ENCODE measurements at regions not wholly inside any gene's neighbourhood (a gene's known extent, or its start where the extent isn't known, plus 50 kb on each side); places are given as distances from the start of the nearest gene placed in this dataset.

DNA sequence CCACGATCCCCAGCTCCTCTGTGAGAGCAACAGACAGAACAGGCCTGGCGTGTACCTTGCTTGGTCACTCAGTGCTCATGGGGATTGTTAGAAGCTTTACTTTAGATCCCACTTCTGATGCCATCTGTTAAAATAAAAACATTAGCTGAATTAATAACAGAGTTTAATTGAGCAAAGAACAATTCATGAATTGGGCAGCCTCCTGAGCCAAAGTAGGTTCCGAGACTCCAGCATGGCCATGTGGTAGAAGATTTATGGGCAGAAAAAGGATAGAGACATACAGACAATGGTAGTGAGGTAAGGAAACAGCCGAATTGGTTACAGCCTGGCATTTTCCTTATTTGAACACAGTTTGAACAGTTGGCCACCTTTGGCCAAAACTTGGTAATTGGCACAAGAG lies 223.9 kb upstream of the TRPC4 start:
- Mint-ChIP-seq H3K27ac (no peak overlapping the region), H3K9me3 (ENCODE audit: insufficient read depth) (no peaks in the 10 kb centered on the region), H3K27me3 (no peaks in the 10 kb centered on the region), H3K4me1 (no peaks in the 10 kb centered on the region), H3K4me3 (no peak overlapping the region)
- Histone ChIP-seq H3K4me3 (ENCODE audit: control extremely low read depth in 1 of 5, extremely low read depth in 1 of 5, insufficient read depth in 1 of 5, low read depth in 2 of 5, low read length in 4 of 5) (no peak overlapping the region), H3K4me2 (replicated peaks; ENCODE audit: low read depth, low read length, poor library complexity, severe bottlenecking) (no peak overlapping the region), H3K9ac (ENCODE audit: low read length) (no peak overlapping the region), H4K20me1 (ENCODE audit: control insufficient read depth, insufficient read depth, low read length, poor library complexity, severe bottlenecking) (no peaks in the 10 kb centered on the region), H3K27me3 (replicated peaks in 1 of 4; ENCODE audit: control extremely low read depth in 1 of 4, control insufficient read depth in 3 of 4, insufficient read depth in 4 of 4, low read length in 3 of 4) (no peaks in the 10 kb centered on the region), H3K36me3 (replicated peaks in 1 of 2; ENCODE audit: control extremely low read depth in 1 of 2, control insufficient read depth in 1 of 2, extremely low read depth in 1 of 2, insufficient read depth in 2 of 2, low read length in 1 of 2) (no peaks in the 10 kb centered on the region), H3K79me2 (ENCODE audit: control insufficient read depth, insufficient read depth, low read length) (no peaks in the 10 kb centered on the region), H3K4me1 (ENCODE audit: control insufficient read depth in 2 of 2, insufficient read depth in 2 of 2, low read length in 2 of 2) (no peaks in the 10 kb centered on the region), H3K27ac (ENCODE audit: low read length in 2 of 2) (no peak overlapping the region), H2AFZ (ENCODE audit: insufficient read depth, low read depth, low read length, poor library complexity, severe bottlenecking) (no peak overlapping the region), H3K9me3 (ENCODE audit: control extremely low read depth in 1 of 3, control insufficient read depth in 2 of 3, insufficient read depth in 1 of 3, low read length in 2 of 3) (no peaks in the 10 kb centered on the region)
- POLR2A ChIA-PET = no interaction called here
- DNase-seq (no peak), ATAC-seq (ENCODE audit: low read depth) (no peak)
- intact Hi-C loops (cut with micrococcal nuclease) = no loop called here
- CTCF ChIA-PET = no interaction called here
- 82% methylated on average over 3 of the region's 4 CpGs for WGBS (ENCODE audit: insufficient coverage)
- no peak for TF ChIP-seq EZH2 (IDR thresholded peaks at IDR 0.05; ENCODE audit: borderline replicate concordance, insufficient read depth, low read depth, low read length, poor library complexity, severe bottlenecking)
- TF ChIP-seq, protein P1, sequence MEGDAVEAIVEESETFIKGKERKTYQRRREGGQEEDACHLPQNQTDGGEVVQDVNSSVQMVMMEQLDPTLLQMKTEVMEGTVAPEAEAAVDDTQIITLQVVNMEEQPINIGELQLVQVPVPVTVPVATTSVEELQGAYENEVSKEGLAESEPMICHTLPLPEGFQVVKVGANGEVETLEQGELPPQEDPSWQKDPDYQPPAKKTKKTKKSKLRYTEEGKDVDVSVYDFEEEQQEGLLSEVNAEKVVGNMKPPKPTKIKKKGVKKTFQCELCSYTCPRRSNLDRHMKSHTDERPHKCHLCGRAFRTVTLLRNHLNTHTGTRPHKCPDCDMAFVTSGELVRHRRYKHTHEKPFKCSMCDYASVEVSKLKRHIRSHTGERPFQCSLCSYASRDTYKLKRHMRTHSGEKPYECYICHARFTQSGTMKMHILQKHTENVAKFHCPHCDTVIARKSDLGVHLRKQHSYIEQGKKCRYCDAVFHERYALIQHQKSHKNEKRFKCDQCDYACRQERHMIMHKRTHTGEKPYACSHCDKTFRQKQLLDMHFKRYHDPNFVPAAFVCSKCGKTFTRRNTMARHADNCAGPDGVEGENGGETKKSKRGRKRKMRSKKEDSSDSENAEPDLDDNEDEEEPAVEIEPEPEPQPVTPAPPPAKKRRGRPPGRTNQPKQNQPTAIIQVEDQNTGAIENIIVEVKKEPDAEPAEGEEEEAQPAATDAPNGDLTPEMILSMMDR (IDR thresholded peaks at IDR 0.05) = no peak

DNA sequence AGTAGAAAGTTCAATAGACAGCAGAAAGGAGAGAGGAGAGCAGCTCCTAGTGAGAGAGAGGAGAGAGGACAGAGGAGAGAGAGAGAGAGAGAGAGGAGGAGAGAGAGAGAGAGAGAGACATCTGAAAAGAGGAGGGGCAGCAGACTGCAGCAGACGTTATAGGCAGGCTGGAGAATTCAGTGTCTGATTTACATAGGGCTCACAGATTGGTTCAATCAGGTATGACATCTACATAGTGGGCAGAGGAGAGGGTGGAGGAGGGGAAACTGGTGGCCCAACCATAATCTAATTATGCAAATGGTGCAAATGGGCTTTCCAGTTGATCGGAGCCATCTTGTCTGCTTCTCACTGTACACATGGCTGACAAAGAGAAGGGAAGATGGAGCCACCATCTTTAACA lies 221.3 kb upstream of the TRPC4 start:
- WGBS (ENCODE audit: insufficient coverage) = 94% methylated on average over 2 of the region's 2 CpGs
- no peak overlapping the region for H3K4me2 ChIP-seq (replicated peaks; ENCODE audit: low read depth, low read length, poor library complexity, severe bottlenecking)
- H3K79me2 ChIP-seq (ENCODE audit: control insufficient read depth, insufficient read depth, low read length) = no peaks in the 10 kb centered on the region
- H3K9me3 ChIP-seq (ENCODE audit: control extremely low read depth in 1 of 3, control insufficient read depth in 2 of 3, insufficient read depth in 1 of 3, low read length in 2 of 3) = peaks cover 0 to 16% (median 4%) of the 10 kb centered on the region in 3 donors
- H4K20me1 ChIP-seq (ENCODE audit: control insufficient read depth, insufficient read depth, low read length, poor library complexity, severe bottlenecking) = no peaks in the 10 kb centered on the region
- no peak overlapping the region for H3K27ac Mint-ChIP-seq
- peaks cover 2% of the 10 kb centered on the region for H3K9me3 Mint-ChIP-seq (ENCODE audit: insufficient read depth)
- ChIA-PET POLR2A (no interaction called here), CTCF (no interaction called here)
- no peaks in the 10 kb centered on the region for H3K27me3 Mint-ChIP-seq
- H3K4me3 Mint-ChIP-seq = no peak overlapping the region
- no peaks in the 10 kb centered on the region for H3K27me3 ChIP-seq (replicated peaks in 1 of 4; ENCODE audit: control extremely low read depth in 1 of 4, control insufficient read depth in 3 of 4, insufficient read depth in 4 of 4, low read length in 3 of 4)
- no peaks in the 10 kb centered on the region for H3K4me1 Mint-ChIP-seq
- no peaks in the 10 kb centered on the region for H3K4me1 ChIP-seq (ENCODE audit: control insufficient read depth in 2 of 2, insufficient read depth in 2 of 2, low read length in 2 of 2)
- H3K36me3 ChIP-seq (replicated peaks in 1 of 2; ENCODE audit: control extremely low read depth in 1 of 2, control insufficient read depth in 1 of 2, extremely low read depth in 1 of 2, insufficient read depth in 2 of 2, low read length in 1 of 2) = no peaks in the 10 kb centered on the region
- no peak for ATAC-seq (ENCODE audit: low read depth)
- H3K4me3 ChIP-seq (ENCODE audit: control extremely low read depth in 1 of 5, extremely low read depth in 1 of 5, insufficient read depth in 1 of 5, low read depth in 2 of 5, low read length in 4 of 5) = no peak overlapping the region
- no peak for DNase-seq
- no peak overlapping the region for H2AFZ ChIP-seq (ENCODE audit: insufficient read depth, low read depth, low read length, poor library complexity, severe bottlenecking)
- H3K27ac ChIP-seq (ENCODE audit: low read length in 2 of 2) = no peak overlapping the region
- no peak overlapping the region for H3K9ac ChIP-seq (ENCODE audit: low read length)
- TF ChIP-seq, protein P1 (IDR thresholded peaks at IDR 0.05) = no peak
- no peak for TF ChIP-seq EZH2 (IDR thresholded peaks at IDR 0.05; ENCODE audit: borderline replicate concordance, insufficient read depth, low read depth, low read length, poor library complexity, severe bottlenecking)
- intact Hi-C loops (cut with micrococcal nuclease) = no loop called here
